GM19240 (cell line): ENCODE measurements at regions not wholly inside any gene's neighbourhood (a gene's known extent, or its start where the extent isn't known, plus 50 kb on each side); places are given as distances from the start of the nearest gene placed in this dataset.

Source experiments
- DNase-seq: peaks from one replicate; pipeline ENCODE4 v3.0.0; 2011; ENCODE audit warnings: low spot score; ENCODE audit not compliant: insufficient read length

GRCh38 chr20:61131944-61132343, 120.1 kb upstream of the CDH4 start:
- DNase-seq, result no peak

- no peak for DNase-seq
These were observed 118.5 kb upstream of the CDH4 start for GRCh38 chr20:61133611-61134010.

GRCh38 chr20:61134296-61135030, 117.6 kb upstream of the CDH4 start:
- no peak for DNase-seq

- no peak for DNase-seq
These were observed 116.8 kb upstream of the CDH4 start for GRCh38 chr20:61135266-61135665.

GRCh38 chr20:61135968-61136367, 116.1 kb upstream of the CDH4 start:
- no peak for DNase-seq

GRCh38 chr20:61138566-61138965, 113.5 kb upstream of the CDH4 start:
- DNase-seq, result no peak

- DNase-seq, result no peak
These were observed 113.0 kb upstream of the CDH4 start for GRCh38 chr20:61139031-61139430.

- DNase-seq, result no peak
These were observed 111.5 kb upstream of the CDH4 start for GRCh38 chr20:61140576-61140975.

- DNase-seq, result no peak
These were observed 106.0 kb upstream of the CDH4 start for GRCh38 chr20:61146023-61146422.

- no peak for DNase-seq
These were observed 102.4 kb upstream of the CDH4 start for GRCh38 chr20:61149636-61150035.

GRCh38 chr20:61157301-61157700, 94.8 kb upstream of the CDH4 start:
- DNase-seq, result no peak

GRCh38 chr20:61159957-61160686, 91.9 kb upstream of the CDH4 start:
- DNase-seq, result no peak

GRCh38 chr20:61161726-61162390, 90.2 kb upstream of the CDH4 start:
- no peak for DNase-seq

- DNase-seq, result no peak
These were observed 89.6 kb upstream of the CDH4 start for GRCh38 chr20:61162451-61162850.

- no peak for DNase-seq
These were observed 89.0 kb upstream of the CDH4 start for GRCh38 chr20:61163031-61163430.

GRCh38 chr20:61166324-61166723, 85.7 kb upstream of the CDH4 start:
- DNase-seq, result no peak

- no peak for DNase-seq
These were observed 83.5 kb upstream of the CDH4 start for GRCh38 chr20:61168605-61169004.

- no peak for DNase-seq
These were observed 82.2 kb upstream of the CDH4 start for GRCh38 chr20:61169874-61170273.

- DNase-seq, result no peak
These were observed 81.4 kb upstream of the CDH4 start for GRCh38 chr20:61170496-61171320.

GRCh38 chr20:61173267-61173666, 78.8 kb upstream of the CDH4 start:
- no peak for DNase-seq

- no peak for DNase-seq
These were observed 77.9 kb upstream of the CDH4 start for GRCh38 chr20:61173961-61174725.
